Astrocyte (in vitro differentiated cells and primary cell): ENCODE measurements at regions not wholly inside any gene's neighbourhood (a gene's known extent, or its start where the extent isn't known, plus 50 kb on each side); places are given as distances from the start of the nearest gene placed in this dataset.

ENCODE experiments used
- DNase-seq: peaks from one replicate; pipeline ENCODE4 v3.0.0-alpha.2; 2010; ENCODE audit warnings: low read depth
- FAIRE-seq: peaks from 2 replicates; lab custom pipeline; 2011; peaks lifted over from hg19 to GRCh38; lab: Jason Lieb, UNC
- H2AFZ ChIP-seq: 2 replicates; pipeline ENCODE4 v1.6.0; 2012; ENCODE audit warnings: low read depth, low read length, inconsistent platforms
- H3K27ac ChIP-seq: 2 replicates; pipeline ENCODE4 v1.5.1; 2011; ENCODE audit warnings: low read depth, low read length, inconsistent platforms
- H3K27me3 ChIP-seq: 2 replicates; pipeline ENCODE4 v1.6.0; 2011; ENCODE audit warnings: low read length, inconsistent platforms; ENCODE audit not compliant: insufficient read depth
- H3K36me3 ChIP-seq: 2 replicates; pipeline ENCODE4 v1.5.1; 2011; ENCODE audit warnings: low read length, inconsistent platforms; ENCODE audit not compliant: insufficient read depth
- H3K4me1 ChIP-seq: 2 replicates; pipeline ENCODE4 v1.5.1; 2011; ENCODE audit warnings: low read length, inconsistent platforms; ENCODE audit not compliant: insufficient read depth
- H3K4me2 ChIP-seq: 2 replicates; pipeline ENCODE4 v1.6.0; 2012; ENCODE audit warnings: low read length, inconsistent platforms
- H3K4me3 ChIP-seq: 2 replicates; pipeline ENCODE4 v1.5.1; 2011; ENCODE audit warnings: low read depth, mild to moderate bottlenecking, low read length, inconsistent platforms; ENCODE audit not compliant: insufficient read depth
- H3K79me2 ChIP-seq: 2 replicates; pipeline ENCODE4 v1.6.0; 2012; ENCODE audit warnings: mild to moderate bottlenecking, low read length, inconsistent platforms; ENCODE audit not compliant: insufficient read depth
- H3K9ac ChIP-seq: 2 replicates; pipeline ENCODE4 v1.6.0; 2012; ENCODE audit warnings: mild to moderate bottlenecking, low read length, inconsistent platforms
- H3K9me3 ChIP-seq: 2 replicates; pipeline ENCODE4 v1.5.1; 2012; ENCODE audit warnings: low read depth, mild to moderate bottlenecking, low read length, inconsistent platforms; ENCODE audit not compliant: insufficient read depth
- H4K20me1 ChIP-seq: 2 replicates; pipeline ENCODE4 v1.6.0; 2012; ENCODE audit warnings: low read length, inconsistent platforms; ENCODE audit not compliant: insufficient read depth
- H3K27ac Mint-ChIP-seq: one replicate; pipeline ENCODE4 v1.8.0; 2021; ENCODE audit warnings: mild to moderate bottlenecking, mixed read lengths; ENCODE audit not compliant: unreplicated experiment
- H3K27me3 Mint-ChIP-seq: one replicate; pipeline ENCODE4 v1.8.0; 2021; ENCODE audit warnings: low read depth, mixed read lengths; ENCODE audit not compliant: unreplicated experiment
- H3K36me3 Mint-ChIP-seq: one replicate; pipeline ENCODE4 v1.8.0; 2021; ENCODE audit warnings: low read depth, mixed read lengths; ENCODE audit not compliant: unreplicated experiment
- H3K4me1 Mint-ChIP-seq: one replicate; pipeline ENCODE4 v1.8.0; 2021; ENCODE audit warnings: low read depth, mixed read lengths; ENCODE audit not compliant: unreplicated experiment
- H3K4me3 Mint-ChIP-seq: one replicate; pipeline ENCODE4 v1.8.0; 2021; ENCODE audit warnings: mild to moderate bottlenecking, moderate library complexity, mixed read lengths; ENCODE audit not compliant: unreplicated experiment
- H3K9me3 Mint-ChIP-seq: one replicate; pipeline ENCODE4 v1.8.0; 2021; ENCODE audit warnings: mild to moderate bottlenecking, mixed read lengths; ENCODE audit not compliant: unreplicated experiment
- CTCF ChIP-seq: IDR thresholded peaks from 2 replicates; pipeline ENCODE4 v1.5.1; 2011; ENCODE audit warnings: low read depth, mild to moderate bottlenecking, inconsistent platforms, low read length, moderate library complexity; ENCODE audit not compliant: insufficient read depth
- EZH2 ChIP-seq: IDR thresholded peaks from 2 replicates; pipeline ENCODE4 v1.6.1; 2012; ENCODE audit warnings: mild to moderate bottlenecking, low read length, inconsistent platforms; ENCODE audit not compliant: insufficient read depth

- Histone ChIP-seq H3K27ac (no peak overlapping the region), H3K27me3 (no peaks in the 10 kb centered on the region), H3K4me1 (no peaks in the 10 kb centered on the region), H3K36me3 (no peaks in the 10 kb centered on the region), H2AFZ (no peak overlapping the region), H3K9ac (no peak overlapping the region), H3K79me2 (no peaks in the 10 kb centered on the region), H4K20me1 (no peaks in the 10 kb centered on the region), H3K4me3 (no peak overlapping the region), H3K4me2 (no peak overlapping the region), H3K9me3 (no peaks in the 10 kb centered on the region)
- Mint-ChIP-seq H3K4me1 (peaks cover 8% of the 10 kb centered on the region), H3K27me3 (no peaks in the 10 kb centered on the region), H3K36me3 (no peaks in the 10 kb centered on the region), H3K4me3 (no peak overlapping the region), H3K9me3 (no peaks in the 10 kb centered on the region), H3K27ac (no peak overlapping the region)
- no peak for DNase-seq
- no peak for FAIRE-seq
- no peak for TF ChIP-seq EZH2
- no peak for TF ChIP-seq CTCF
Observed at GRCh38 chr4:144300616-144301015, 160.1 kb upstream of the GYPA start.

GRCh38 chr4:144302704-144303536, 162.4 kb upstream of the GYPA start:
- H3K27ac Mint-ChIP-seq, result no peak overlapping the region

More at GRCh38 chr4:144302704-144303536, 162.4 kb upstream of the GYPA start:
- Histone ChIP-seq H3K4me3 (no peak overlapping the region), H4K20me1 (no peaks in the 10 kb centered on the region), H3K4me1 (no peaks in the 10 kb centered on the region), H2AFZ (no peak overlapping the region), H3K27ac (no peak overlapping the region), H3K4me2 (no peak overlapping the region), H3K79me2 (no peaks in the 10 kb centered on the region), H3K9ac (no peak overlapping the region), H3K9me3 (no peaks in the 10 kb centered on the region), H3K27me3 (no peaks in the 10 kb centered on the region), H3K36me3 (no peaks in the 10 kb centered on the region)
- no peaks in the 10 kb centered on the region for H3K27me3 Mint-ChIP-seq
- no peak for DNase-seq
- no peak for FAIRE-seq
- H3K36me3 Mint-ChIP-seq, result no peaks in the 10 kb centered on the region
- peaks cover 8% of the 10 kb centered on the region for H3K4me1 Mint-ChIP-seq
- TF ChIP-seq EZH2, result no peak
- no peak for TF ChIP-seq CTCF
- H3K4me3 Mint-ChIP-seq, result no peak overlapping the region
- H3K9me3 Mint-ChIP-seq, result no peaks in the 10 kb centered on the region
